GM12873 (cell line): ENCODE measurements at regions not wholly inside any gene's neighbourhood (a gene's known extent, or its start where the extent isn't known, plus 50 kb on each side); places are given as distances from the start of the nearest gene placed in this dataset.

ENCODE experiments used
- TF ChIP-seq, protein P1 (sequence below): IDR thresholded peaks from 2 replicates; pipeline ENCODE4 v1.5.1; 2012; ENCODE audit warnings: low read depth, mild to moderate bottlenecking, moderate library complexity, low read length, control low read depth; ENCODE audit not compliant: insufficient read depth; ENCODE audit errors: missing control alignments

DNA sequence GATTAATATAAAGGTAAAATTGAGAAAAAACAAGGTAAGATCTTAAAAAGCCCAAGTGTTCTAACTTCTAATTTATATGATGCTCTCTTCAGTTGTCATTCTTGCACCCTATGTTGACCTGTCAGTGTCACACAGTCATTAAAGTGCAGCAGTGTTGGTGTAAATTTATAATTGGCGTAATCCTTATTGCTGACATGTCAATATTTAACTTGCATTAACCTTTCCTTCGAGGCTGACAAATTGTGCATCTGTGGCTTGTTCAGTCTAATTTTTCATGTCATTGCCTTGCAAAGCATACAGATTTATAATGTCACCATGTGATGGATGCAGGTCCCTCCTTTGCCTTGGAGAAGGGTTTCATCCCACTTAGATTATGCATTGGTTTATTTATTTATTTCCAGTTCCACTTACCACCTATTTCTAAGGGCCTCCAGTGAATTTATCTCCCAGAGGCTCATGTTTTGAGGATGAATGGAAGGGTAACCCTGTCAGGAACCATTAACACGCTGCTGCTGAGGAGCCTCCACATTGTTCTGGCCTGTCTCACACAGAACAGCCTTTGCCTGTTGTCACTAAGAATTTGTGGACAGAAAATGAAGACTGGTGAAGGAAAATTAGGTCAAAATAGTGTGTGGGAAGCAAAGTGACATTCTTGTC lies 1098.5 kb upstream of the LCORL start:
- TF ChIP-seq, protein P1, sequence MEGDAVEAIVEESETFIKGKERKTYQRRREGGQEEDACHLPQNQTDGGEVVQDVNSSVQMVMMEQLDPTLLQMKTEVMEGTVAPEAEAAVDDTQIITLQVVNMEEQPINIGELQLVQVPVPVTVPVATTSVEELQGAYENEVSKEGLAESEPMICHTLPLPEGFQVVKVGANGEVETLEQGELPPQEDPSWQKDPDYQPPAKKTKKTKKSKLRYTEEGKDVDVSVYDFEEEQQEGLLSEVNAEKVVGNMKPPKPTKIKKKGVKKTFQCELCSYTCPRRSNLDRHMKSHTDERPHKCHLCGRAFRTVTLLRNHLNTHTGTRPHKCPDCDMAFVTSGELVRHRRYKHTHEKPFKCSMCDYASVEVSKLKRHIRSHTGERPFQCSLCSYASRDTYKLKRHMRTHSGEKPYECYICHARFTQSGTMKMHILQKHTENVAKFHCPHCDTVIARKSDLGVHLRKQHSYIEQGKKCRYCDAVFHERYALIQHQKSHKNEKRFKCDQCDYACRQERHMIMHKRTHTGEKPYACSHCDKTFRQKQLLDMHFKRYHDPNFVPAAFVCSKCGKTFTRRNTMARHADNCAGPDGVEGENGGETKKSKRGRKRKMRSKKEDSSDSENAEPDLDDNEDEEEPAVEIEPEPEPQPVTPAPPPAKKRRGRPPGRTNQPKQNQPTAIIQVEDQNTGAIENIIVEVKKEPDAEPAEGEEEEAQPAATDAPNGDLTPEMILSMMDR = no peak

DNA sequence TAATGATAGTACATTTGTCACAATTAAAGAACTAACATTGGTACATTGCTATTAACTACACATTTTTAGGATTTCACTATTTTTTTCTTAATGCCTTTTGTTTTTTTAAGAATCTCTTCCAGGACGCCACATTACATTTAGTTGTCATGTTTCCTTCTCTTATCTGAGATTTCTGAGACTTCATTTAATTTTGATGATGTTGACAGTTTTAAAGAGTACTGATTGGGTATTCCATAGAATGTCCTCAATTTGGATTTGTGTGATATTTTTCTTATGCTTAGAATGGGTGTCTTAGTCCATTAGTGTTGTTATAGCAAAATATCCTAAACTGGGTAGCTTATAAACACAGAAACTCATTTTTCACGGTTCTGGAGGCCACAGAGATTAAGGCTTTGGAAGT lies 1095.5 kb upstream of the LCORL start:
- TF ChIP-seq, protein P1 = no peak

DNA sequence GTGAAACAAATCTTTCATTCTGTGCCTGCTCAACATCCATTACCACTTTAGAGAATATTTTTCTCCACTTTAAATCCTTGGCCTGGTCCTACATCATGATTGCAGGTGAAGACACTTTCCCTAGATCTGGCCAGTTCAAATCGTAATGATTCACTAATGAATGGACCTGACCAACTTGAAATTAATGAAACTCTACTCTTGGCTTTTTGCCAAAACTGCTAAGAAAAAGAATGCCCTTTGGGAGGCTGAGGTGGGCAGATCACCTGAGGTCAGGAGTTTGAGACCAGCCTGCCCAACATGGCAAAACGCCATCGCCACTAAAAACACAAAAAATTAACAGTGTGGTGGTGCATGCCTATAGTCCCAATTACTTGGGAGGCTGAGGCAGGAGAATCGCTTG lies 1082.6 kb upstream of the LCORL start:
- TF ChIP-seq, protein P1 = no peak

DNA sequence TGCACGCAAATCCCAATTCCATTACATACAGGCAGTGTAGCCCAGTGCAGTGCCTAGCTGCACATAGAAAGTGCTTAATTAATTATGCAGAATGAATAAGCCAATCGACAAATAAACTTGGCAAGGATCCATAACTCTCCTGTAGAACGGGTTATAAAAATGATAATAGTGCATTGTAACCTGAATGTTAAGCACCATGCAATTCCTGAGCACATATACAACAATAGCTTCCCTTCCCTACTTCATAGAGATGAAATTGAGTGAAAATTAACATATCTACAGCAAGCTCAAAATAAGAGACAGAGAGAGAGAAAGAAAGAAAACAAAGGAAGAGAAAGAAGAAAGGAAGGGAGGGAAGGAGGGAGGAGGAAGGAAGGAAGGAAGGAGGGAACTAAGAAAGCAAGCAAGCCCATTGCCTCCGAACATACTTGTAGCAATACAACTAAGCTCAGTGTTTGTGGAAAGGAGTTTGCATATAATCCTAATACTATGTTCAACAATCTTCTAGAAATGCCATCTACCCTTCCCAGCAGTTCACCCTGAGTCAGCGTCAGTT lies 1074.0 kb upstream of the LCORL start:
- TF ChIP-seq, protein P1 = no peak

DNA sequence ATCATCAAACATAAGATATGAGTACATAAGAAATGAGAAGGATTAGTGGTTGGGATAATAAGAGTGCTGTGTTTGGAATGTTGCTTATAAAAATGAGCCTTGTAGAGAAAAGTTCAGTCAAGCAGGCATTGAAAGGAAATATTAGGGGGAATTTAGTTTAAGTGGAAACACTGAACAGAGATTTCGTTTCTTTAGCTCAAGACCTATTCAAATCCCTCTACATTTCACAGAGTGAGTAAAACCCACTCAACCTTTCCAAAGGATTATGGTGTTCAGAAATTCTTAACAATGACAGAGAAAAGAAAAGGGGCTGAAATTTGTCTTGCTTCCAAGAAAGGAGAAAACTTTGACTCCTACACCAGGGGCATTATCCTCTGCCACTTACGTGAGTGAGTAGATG lies 1072.4 kb upstream of the LCORL start:
- TF ChIP-seq, protein P1 = no peak

DNA sequence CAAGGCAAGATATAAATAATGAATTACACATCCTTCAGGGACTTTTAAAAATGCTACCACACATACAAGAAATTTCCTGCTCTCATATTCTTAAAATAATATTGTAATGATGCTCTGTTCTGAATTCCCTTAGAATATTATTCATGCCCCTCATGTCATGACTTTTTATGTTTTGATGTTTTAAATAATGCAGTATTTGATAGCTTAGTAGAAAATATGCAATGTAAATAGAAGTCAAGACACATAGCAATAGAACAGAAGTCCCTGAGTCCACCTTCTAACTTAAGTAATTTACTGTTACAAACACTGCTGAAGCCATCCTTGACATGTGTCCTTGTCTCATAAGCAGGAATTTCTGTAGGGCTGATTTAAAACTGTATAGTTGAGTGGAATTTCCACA lies 1071.2 kb upstream of the LCORL start:
- TF ChIP-seq, protein P1 = no peak

DNA sequence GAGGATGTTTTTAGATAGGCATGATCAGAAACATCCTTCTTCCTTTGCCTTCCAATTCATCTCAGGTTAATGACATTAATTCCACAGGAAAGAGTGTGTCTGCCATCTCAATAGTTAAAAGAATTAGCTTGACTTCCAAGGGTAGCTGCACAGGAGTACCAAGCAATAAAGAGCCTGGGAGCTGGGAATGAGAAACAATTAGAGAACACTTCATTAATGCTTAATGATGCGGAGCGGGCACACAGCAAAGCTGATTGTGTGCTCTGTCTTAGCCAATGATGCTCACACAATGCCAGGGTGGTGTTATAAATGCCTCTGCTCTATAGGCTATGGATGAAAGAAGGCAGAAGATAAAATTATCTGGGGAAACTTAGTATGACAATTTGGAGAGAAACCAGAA lies 1052.5 kb upstream of the LCORL start:
- TF ChIP-seq, protein P1 = no peak
